ENCODE measurements at regions not wholly inside any gene's neighbourhood (a gene's known extent, or its start where the extent isn't known, plus 50 kb on each side); places are given as distances from the start of the nearest gene placed in this dataset.

GRCh38 chrX:9249051-9249846 is 215.3 kb upstream of the FAM9B start:
- TF ChIP-seq CTCF (IDR thresholded peaks at IDR 0.05) = no peak
- no peaks in the 10 kb centered on the region for H3K9me3 Mint-ChIP-seq
- no peak for DNase-seq
- no peak overlapping the region for H3K4me3 Mint-ChIP-seq
- H3K27ac Mint-ChIP-seq = no peak overlapping the region
- H3K36me3 Mint-ChIP-seq (ENCODE audit: low read depth) = no peaks in the 10 kb centered on the region
- no peaks in the 10 kb centered on the region; the same call in 1 of the 2 replicates for H3K4me1 Mint-ChIP-seq (ENCODE audit: low read depth)
- peaks cover 2% of the 10 kb centered on the region; the same call in 1 of the 2 replicates for H3K27me3 Mint-ChIP-seq (ENCODE audit: insufficient read depth)

- H3K4me1 Mint-ChIP-seq (ENCODE audit: low read depth) = no peaks in the 10 kb centered on the region; the same call in 1 of the 2 replicates
- H3K4me3 Mint-ChIP-seq = no peak overlapping the region
- H3K9me3 Mint-ChIP-seq = no peaks in the 10 kb centered on the region
- H3K36me3 Mint-ChIP-seq (ENCODE audit: low read depth) = no peaks in the 10 kb centered on the region
- peaks cover 2% of the 10 kb centered on the region; the same call in 1 of the 2 replicates for H3K27me3 Mint-ChIP-seq (ENCODE audit: insufficient read depth)
- no peak overlapping the region for H3K27ac Mint-ChIP-seq
- TF ChIP-seq CTCF (IDR thresholded peaks at IDR 0.05) = no peak
- no peak for DNase-seq
These were observed 212.7 kb upstream of the TBL1X start for GRCh38 chrX:9252182-9252581.

GRCh38 chrX:9253211-9253610 is 211.6 kb upstream of the TBL1X start:
- H3K36me3 Mint-ChIP-seq (ENCODE audit: low read depth) = no peaks in the 10 kb centered on the region
- peaks cover 2% of the 10 kb centered on the region; the same call in 1 of the 2 replicates for H3K27me3 Mint-ChIP-seq (ENCODE audit: insufficient read depth)
- H3K4me1 Mint-ChIP-seq (ENCODE audit: low read depth) = no peaks in the 10 kb centered on the region; the same call in 1 of the 2 replicates
- TF ChIP-seq CTCF (IDR thresholded peaks at IDR 0.05) = no peak
- no peak for DNase-seq
- no peak overlapping the region for H3K27ac Mint-ChIP-seq
- H3K9me3 Mint-ChIP-seq = no peaks in the 10 kb centered on the region
- H3K4me3 Mint-ChIP-seq = no peak overlapping the region

- DNase-seq = no peak
- no peak for TF ChIP-seq CTCF (IDR thresholded peaks at IDR 0.05)
- no peaks in the 10 kb centered on the region for H3K36me3 Mint-ChIP-seq (ENCODE audit: low read depth)
- no peaks in the 10 kb centered on the region; the same call in 1 of the 2 replicates for H3K4me1 Mint-ChIP-seq (ENCODE audit: low read depth)
- 0 out of 2 replicates have a peak, but pooled peaks cover 4% of the 10 kb centered on the region for H3K9me3 Mint-ChIP-seq
- H3K27ac Mint-ChIP-seq = no peak overlapping the region
- H3K27me3 Mint-ChIP-seq (ENCODE audit: insufficient read depth) = peaks cover 3% of the 10 kb centered on the region
- no peak overlapping the region for H3K4me3 Mint-ChIP-seq
These were observed 207.0 kb upstream of the TBL1X start for GRCh38 chrX:9257718-9258420.

- Mint-ChIP-seq H3K36me3 (ENCODE audit: low read depth) (no peaks in the 10 kb centered on the region), H3K4me1 (ENCODE audit: low read depth) (no peaks in the 10 kb centered on the region; the same call in 1 of the 2 replicates), H3K4me3 (no peak overlapping the region), H3K27ac (no peak overlapping the region), H3K27me3 (ENCODE audit: insufficient read depth) (peaks cover 3% of the 10 kb centered on the region), H3K9me3 (0 out of 2 replicates have a peak, but pooled peaks cover 4% of the 10 kb centered on the region)
- no peak for TF ChIP-seq CTCF (IDR thresholded peaks at IDR 0.05)
- DNase-seq = no peak
These were observed 206.3 kb upstream of the TBL1X start for GRCh38 chrX:9258421-9259104.
